GM20000 (cell line): ENCODE measurements at regions not wholly inside any gene's neighbourhood (a gene's known extent, or its start where the extent isn't known, plus 50 kb on each side); places are given as distances from the start of the nearest gene placed in this dataset.

Experiments used
- DNase-seq: peaks from one replicate; pipeline ENCODE4 v3.0.0; 2012; ENCODE audit warnings: low spot score
- TF ChIP-seq, protein P1 (sequence below): IDR thresholded peaks from 2 replicates; pipeline ENCODE4 v1.5.1; 2012; ENCODE audit warnings: mild to moderate bottlenecking, control low read depth; ENCODE audit errors: extremely low read depth, missing control alignments

DNA sequence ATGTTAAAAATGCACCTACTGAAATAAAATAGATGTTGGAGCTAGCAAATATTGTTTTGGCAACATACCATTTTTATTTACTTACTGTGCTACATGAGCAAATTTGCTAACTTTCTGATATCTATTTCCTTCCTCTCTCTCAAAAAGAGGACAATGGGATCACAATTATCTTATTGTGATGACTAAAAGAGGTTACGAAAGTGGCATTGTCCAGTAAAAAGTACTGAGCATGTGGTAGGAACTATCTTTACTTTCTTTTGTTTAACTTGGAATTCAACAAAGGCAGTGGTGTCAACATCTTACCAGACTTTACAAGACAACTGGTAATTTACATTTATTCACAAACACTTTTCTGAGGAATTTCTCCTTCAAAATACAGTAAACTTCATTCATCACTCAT, 1542.6 kb upstream of the CDH8 start:
- DNase-seq = no peak
- TF ChIP-seq, protein P1, sequence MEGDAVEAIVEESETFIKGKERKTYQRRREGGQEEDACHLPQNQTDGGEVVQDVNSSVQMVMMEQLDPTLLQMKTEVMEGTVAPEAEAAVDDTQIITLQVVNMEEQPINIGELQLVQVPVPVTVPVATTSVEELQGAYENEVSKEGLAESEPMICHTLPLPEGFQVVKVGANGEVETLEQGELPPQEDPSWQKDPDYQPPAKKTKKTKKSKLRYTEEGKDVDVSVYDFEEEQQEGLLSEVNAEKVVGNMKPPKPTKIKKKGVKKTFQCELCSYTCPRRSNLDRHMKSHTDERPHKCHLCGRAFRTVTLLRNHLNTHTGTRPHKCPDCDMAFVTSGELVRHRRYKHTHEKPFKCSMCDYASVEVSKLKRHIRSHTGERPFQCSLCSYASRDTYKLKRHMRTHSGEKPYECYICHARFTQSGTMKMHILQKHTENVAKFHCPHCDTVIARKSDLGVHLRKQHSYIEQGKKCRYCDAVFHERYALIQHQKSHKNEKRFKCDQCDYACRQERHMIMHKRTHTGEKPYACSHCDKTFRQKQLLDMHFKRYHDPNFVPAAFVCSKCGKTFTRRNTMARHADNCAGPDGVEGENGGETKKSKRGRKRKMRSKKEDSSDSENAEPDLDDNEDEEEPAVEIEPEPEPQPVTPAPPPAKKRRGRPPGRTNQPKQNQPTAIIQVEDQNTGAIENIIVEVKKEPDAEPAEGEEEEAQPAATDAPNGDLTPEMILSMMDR = no peak

DNA sequence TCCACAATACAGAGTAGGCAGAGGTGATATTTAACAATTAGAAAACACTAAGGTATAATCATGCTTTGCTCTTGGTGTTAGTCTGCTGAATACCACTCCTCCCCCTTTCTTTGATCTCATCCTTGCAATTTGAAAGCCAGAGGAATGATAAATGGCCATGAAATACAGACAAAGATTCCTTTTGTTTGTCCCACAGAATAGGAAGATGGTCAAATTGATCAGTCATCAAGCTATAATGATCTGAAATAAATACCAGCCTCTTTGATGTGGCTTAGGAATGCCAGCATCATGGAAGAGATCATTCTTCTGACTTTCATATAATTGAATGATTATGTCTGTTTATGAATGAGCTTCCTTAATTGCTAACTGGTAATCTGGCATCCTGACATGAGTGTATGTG, 1541.7 kb upstream of the CDH8 start:
- TF ChIP-seq, protein P1 = no peak
- DNase-seq = no peak

DNA sequence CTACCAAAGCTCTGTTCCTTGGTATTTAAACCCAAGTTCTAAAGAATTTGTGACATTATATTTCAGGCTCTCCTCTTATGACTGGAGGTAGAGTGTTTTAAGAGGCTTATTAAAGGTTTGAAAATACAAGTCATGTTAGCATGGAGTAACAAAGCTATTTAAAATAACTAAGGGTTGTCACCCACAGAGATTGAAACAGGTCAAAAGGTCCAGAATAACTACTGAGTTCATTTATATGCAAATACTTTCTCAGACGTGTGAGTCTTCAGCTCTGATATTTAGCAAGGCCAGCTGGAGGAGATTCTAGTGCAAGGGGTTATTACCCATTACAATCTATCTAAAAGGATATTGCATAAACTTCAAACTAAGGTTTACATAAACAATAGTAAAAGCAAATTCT, 1538.8 kb upstream of the CDH8 start:
- no peak for DNase-seq

DNA sequence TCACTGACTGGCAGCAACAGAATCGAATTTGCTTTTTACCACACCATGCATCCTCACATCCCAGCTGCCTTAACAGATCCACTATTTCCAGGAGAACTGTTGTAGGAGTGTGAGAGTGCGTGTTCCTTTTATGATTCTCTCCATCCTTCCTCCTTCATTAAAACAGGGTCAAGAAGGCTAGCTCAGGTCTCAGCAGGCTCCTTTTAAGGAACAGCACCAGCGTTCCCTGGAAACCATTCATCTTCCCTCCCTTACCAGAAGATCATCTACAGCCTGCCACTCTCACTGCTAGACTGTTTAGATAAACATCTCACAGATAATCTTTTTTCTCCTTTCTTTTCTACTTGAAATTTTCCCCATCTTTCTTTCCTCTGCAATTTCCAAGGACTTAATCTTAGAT, 1531.9 kb upstream of the CDH8 start:
- no peak for DNase-seq
- TF ChIP-seq, protein P1 = no peak

More for the DNA sequence above, 1538.8 kb upstream of the CDH8 start:
- TF ChIP-seq, protein P1 = no peak

DNA sequence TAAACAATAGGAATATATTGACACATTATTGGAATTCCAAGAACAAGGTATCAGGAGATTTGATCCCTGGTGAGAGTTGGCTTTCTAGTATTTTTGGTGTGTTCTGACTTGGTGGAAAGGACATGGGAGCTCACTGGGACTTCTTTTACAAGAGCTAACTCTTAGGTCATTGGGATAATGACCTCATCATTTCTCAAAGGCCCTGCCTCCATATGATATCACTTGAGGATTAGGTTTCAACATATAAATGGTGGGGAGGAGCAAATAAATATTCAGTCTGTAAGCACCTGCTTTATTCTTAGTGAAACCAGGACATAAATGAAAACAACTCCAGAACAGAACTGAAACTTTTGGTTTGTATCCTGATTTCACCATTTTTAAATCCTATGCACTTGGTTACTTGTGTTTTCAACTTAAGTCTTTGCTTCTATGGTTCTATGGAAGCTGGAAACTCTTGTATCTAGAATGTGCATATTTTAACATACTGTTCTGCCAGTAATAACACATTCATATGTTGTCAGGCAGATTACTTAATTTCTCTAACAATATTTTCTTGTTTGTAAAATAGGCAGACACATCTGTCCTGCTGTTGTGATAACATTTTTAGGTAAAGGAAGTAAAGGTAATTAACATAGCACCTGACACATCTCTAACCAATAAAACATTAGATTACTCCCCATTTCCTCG, 1527.7 kb upstream of the CDH8 start:
- no peak for DNase-seq
- TF ChIP-seq, protein P1 = no peak

DNA sequence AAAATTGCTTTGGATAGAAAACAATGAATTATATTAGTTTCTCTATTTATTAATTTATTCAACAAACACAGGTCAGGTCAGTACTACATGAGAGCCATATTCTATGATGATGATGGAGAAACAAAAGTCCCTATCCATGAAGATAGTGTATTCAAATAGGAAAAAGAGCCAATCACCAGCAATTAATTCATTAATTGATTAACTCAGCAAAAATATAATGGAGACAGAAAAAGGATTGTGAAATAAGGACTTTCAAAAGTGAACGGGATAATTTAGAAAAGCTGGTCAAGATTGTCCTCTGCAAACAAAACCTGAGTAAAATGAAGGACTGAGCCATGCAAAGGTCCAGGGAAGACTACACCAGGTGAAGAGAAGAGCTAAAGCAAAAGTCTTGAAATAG, 1517.7 kb upstream of the CDH8 start:
- no peak for DNase-seq
- TF ChIP-seq, protein P1 = no peak

DNA sequence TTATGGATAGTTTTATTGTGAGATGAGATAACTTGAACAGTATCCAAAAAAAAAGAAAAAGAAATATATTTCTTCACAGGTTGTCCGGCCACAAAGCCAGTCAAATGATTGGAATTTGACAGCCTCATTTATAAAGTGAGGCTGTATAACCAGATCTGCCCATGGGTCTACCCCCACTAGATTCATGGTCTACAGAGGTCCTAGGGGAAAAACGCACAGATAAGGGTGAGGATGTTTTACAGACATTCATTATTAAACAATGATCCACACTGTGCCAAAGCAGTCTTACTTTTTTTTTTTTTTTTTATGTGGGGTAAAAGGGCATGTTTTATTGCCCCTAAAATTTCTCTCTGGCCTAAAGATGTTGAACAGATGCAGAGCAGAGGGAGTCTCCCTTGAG, 1503.0 kb upstream of the CDH8 start:
- no peak for DNase-seq
- TF ChIP-seq, protein P1 = no peak
